ENCODE measurements at regions not wholly inside any gene's neighbourhood (a gene's known extent, or its start where the extent isn't known, plus 50 kb on each side); places are given as distances from the start of the nearest gene placed in this dataset.

DNA sequence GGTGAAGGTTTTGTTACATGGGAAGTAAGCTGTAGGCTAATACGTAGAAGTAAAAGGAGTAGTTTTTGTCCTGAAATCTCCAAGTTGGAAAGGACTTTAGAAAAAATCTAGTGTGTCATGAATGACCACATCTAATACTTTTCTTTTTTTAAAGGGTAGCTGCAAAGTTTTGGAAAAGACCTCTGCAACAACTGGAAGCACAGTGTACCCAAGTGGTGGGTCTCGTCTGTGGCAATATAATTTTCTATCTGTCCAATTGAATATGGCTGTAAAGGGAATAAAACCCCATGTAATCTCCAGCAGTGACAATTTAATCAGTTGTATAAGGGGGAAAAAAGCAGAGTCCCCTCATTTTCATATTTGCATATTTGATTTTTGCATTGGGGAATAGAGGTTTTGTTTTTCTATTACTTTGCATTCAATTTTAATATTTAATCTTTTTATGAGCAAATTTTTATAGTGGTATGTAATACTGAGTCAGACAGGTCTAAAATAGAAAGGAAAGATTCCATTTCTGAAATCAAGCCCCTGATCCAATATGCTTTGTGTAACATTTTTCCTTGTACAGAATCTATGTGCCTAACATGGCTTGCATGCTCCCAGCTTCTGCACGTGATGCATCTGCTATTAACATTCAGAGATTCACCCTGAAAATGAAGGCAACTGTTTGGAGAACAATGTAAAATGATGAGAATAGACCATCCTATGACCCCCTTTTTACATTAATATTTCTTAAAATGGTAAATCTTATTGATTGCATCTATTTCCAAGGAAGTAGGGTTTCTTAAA is 531.4 kb downstream of the ZIC1 start:
- TF ChIP-seq, protein P1, sequence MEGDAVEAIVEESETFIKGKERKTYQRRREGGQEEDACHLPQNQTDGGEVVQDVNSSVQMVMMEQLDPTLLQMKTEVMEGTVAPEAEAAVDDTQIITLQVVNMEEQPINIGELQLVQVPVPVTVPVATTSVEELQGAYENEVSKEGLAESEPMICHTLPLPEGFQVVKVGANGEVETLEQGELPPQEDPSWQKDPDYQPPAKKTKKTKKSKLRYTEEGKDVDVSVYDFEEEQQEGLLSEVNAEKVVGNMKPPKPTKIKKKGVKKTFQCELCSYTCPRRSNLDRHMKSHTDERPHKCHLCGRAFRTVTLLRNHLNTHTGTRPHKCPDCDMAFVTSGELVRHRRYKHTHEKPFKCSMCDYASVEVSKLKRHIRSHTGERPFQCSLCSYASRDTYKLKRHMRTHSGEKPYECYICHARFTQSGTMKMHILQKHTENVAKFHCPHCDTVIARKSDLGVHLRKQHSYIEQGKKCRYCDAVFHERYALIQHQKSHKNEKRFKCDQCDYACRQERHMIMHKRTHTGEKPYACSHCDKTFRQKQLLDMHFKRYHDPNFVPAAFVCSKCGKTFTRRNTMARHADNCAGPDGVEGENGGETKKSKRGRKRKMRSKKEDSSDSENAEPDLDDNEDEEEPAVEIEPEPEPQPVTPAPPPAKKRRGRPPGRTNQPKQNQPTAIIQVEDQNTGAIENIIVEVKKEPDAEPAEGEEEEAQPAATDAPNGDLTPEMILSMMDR (IDR thresholded peaks at IDR 0.05), result no peak
- TF ChIP-seq, protein P2, sequence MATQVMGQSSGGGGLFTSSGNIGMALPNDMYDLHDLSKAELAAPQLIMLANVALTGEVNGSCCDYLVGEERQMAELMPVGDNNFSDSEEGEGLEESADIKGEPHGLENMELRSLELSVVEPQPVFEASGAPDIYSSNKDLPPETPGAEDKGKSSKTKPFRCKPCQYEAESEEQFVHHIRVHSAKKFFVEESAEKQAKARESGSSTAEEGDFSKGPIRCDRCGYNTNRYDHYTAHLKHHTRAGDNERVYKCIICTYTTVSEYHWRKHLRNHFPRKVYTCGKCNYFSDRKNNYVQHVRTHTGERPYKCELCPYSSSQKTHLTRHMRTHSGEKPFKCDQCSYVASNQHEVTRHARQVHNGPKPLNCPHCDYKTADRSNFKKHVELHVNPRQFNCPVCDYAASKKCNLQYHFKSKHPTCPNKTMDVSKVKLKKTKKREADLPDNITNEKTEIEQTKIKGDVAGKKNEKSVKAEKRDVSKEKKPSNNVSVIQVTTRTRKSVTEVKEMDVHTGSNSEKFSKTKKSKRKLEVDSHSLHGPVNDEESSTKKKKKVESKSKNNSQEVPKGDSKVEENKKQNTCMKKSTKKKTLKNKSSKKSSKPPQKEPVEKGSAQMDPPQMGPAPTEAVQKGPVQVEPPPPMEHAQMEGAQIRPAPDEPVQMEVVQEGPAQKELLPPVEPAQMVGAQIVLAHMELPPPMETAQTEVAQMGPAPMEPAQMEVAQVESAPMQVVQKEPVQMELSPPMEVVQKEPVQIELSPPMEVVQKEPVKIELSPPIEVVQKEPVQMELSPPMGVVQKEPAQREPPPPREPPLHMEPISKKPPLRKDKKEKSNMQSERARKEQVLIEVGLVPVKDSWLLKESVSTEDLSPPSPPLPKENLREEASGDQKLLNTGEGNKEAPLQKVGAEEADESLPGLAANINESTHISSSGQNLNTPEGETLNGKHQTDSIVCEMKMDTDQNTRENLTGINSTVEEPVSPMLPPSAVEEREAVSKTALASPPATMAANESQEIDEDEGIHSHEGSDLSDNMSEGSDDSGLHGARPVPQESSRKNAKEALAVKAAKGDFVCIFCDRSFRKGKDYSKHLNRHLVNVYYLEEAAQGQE (IDR thresholded peaks at IDR 0.05; ENCODE audit: insufficient read depth in 1 of 2, low read depth in 2 of 2, low read length in 1 of 2), result no peak
- no peak for TF ChIP-seq POLR2AphosphoS5 (IDR thresholded peaks at IDR 0.05; ENCODE audit: low read depth, low read length)
- no peak for TF ChIP-seq TCF7L2 (IDR thresholded peaks at IDR 0.05; ENCODE audit: low read depth, low read length)
- TF ChIP-seq SIN3A (IDR thresholded peaks at IDR 0.05; ENCODE audit: borderline replicate concordance, insufficient read depth, low read depth, low read length), result no peak

Data from Panc1 (cell line).